ENCODE measurements at regions not wholly inside any gene's neighbourhood (a gene's known extent, or its start where the extent isn't known, plus 50 kb on each side); places are given as distances from the start of the nearest gene placed in this dataset.

DNA sequence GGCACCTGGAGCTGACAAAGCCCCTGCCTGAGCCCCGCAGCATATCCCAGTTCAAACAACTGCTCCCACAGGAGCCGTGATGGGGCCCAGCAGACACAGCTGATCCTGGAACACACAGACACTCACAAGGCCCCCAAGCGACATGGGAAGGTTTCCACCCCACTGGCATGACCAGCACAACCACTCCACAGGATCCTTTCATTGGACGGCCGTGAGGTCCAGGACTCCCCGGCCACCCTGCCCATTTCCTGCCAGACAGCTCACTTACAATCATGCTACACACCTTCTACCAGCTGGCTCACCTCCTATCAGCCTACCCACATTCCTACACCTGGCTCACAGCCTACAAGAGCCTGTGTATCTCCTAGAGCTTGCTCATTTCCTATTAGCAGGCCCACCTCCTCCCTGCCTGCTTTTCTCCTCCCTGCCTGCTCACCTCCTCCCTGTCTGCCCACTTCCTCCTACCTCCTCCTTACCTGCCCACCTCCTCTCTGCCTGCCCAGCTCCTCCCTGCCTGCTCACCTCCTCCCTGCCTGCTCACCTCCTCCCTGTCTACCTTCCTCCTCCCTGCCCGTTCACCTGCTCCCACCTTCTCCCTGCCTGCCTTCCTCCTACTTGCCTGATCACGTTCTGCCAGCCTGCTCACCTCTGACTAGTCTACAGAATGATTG lies 73.9 kb downstream of the MATN1 start:
- no peak for TF ChIP-seq FOXK2 (IDR thresholded peaks at IDR 0.05)
- no peak for TF ChIP-seq ELF4 (IDR thresholded peaks at IDR 0.05)
- TF ChIP-seq FOXM1 (IDR thresholded peaks at IDR 0.05; ENCODE audit: borderline replicate concordance): no peak
